ENCODE measurements at regions not wholly inside any gene's neighbourhood (a gene's known extent, or its start where the extent isn't known, plus 50 kb on each side); places are given as distances from the start of the nearest gene placed in this dataset.

GRCh38 chr13:39100996-39101738 lies 62.9 kb downstream of the NHLRC3 start:
- no peak for DNase-seq

- DNase-seq: no peak
Measured at GRCh38 chr13:39102981-39103490, 64.8 kb downstream of the NHLRC3 start.

- peak; percentile 82 for DNase-seq
Measured at GRCh38 chr13:39105110-39105509, 66.9 kb downstream of the NHLRC3 start.

- peak; percentile 97 for DNase-seq
Measured at GRCh38 chr13:39106216-39107005, 68.2 kb downstream of the NHLRC3 start.

GRCh38 chr13:39107561-39107960 lies 69.3 kb downstream of the NHLRC3 start:
- DNase-seq: peak; percentile 54

- no peak for DNase-seq
Measured at GRCh38 chr13:39108783-39109182, 70.5 kb downstream of the NHLRC3 start.

GRCh38 chr13:39110518-39111097 lies 72.4 kb downstream of the NHLRC3 start:
- no peak for DNase-seq

- DNase-seq: no peak
Measured at GRCh38 chr13:39111145-39111544, 72.9 kb downstream of the NHLRC3 start.

- DNase-seq: no peak
Measured at GRCh38 chr13:39119422-39119821, 81.2 kb downstream of the NHLRC3 start.

GRCh38 chr13:39123578-39123977 lies 85.3 kb downstream of the NHLRC3 start:
- DNase-seq: no peak

GRCh38 chr13:39129213-39129612 lies 91.0 kb downstream of the NHLRC3 start:
- DNase-seq: no peak

GRCh38 chr13:39130301-39130700 lies 92.0 kb downstream of the NHLRC3 start:
- no peak for DNase-seq

GRCh38 chr13:39132286-39133230 lies 94.3 kb downstream of the NHLRC3 start:
- DNase-seq: peak; percentile 60

- no peak for DNase-seq
Measured at GRCh38 chr13:39133781-39134180, 95.5 kb downstream of the NHLRC3 start.

- no peak for DNase-seq
Measured at GRCh38 chr13:39134574-39134973, 96.3 kb downstream of the NHLRC3 start.

- no peak for DNase-seq
Measured at GRCh38 chr13:39144391-39144790, 106.1 kb downstream of the NHLRC3 start.

GRCh38 chr13:39144941-39145533 lies 106.8 kb downstream of the NHLRC3 start:
- peak; percentile 9 for DNase-seq

GRCh38 chr13:39148513-39148961 lies 110.3 kb downstream of the NHLRC3 start:
- peak; percentile 56 for DNase-seq

- DNase-seq: no peak
Measured at GRCh38 chr13:39149896-39150295, 111.6 kb downstream of the NHLRC3 start.

- no peak for DNase-seq
Measured at GRCh38 chr13:39154041-39154440, 115.8 kb downstream of the NHLRC3 start.

- DNase-seq: peak; percentile 98
Measured at GRCh38 chr13:39159393-39159792, 121.1 kb downstream of the NHLRC3 start.

GRCh38 chr13:39159846-39160370 lies 121.7 kb downstream of the NHLRC3 start:
- DNase-seq: peak; percentile 27
